ENCODE measurements at regions not wholly inside any gene's neighbourhood (a gene's known extent, or its start where the extent isn't known, plus 50 kb on each side); places are given as distances from the start of the nearest gene placed in this dataset.

- no peak for DNase-seq
Measured at GRCh38 chr6:56862415-56863175, 92.3 kb upstream of the BEND6 start.

DNA sequence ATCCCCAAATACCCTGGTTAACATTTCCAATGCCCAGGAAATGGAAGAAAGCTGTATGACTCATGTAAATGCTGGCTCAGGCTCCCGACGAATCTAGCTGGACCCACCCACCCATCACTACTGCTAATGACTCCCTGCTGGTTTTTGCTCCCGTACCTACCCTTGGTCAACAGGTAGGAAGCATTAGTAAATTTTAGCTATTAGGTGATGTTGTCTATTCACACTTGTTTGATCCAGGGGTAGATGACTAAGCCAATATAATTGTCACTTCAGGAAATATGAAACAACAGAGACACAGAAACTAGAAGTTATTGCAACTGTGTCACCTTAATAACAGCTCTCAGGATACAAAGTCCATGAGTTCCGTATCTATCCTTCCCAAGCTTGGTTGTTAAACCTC, 94.4 kb upstream of the BEND6 start:
- no peak for DNase-seq

DNA sequence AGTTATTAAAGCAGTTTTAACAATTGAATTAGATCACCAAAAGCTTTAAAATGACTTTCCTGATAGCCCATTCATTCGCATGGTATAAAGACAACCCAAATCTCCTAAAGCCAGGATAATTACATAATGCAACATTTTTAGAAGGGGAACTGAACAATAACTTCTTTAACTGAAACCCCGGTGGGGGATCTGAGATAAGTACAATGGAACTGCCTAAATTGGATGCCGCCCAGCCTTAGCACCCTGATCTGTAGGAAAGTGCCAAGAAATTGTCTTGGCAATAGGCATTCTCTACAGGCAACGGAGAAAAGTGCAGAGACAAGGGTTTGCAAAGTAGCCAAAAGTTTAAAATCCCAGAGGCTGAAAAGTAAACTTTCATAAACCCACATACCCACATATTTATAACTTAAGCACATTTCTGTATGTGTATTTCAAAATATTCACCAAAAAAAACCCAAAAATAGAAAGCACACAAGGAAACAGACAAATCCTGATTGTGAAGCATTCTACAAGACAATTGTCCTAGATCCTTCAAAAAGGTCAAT, 98.8 kb upstream of the BEND6 start:
- DNase-seq = no peak

- no peak for DNase-seq
Measured at GRCh38 chr6:56854086-56854485, 100.8 kb upstream of the BEND6 start.

- DNase-seq = no peak
Measured at GRCh38 chr6:56853541-56853940, 101.4 kb upstream of the BEND6 start.

DNA sequence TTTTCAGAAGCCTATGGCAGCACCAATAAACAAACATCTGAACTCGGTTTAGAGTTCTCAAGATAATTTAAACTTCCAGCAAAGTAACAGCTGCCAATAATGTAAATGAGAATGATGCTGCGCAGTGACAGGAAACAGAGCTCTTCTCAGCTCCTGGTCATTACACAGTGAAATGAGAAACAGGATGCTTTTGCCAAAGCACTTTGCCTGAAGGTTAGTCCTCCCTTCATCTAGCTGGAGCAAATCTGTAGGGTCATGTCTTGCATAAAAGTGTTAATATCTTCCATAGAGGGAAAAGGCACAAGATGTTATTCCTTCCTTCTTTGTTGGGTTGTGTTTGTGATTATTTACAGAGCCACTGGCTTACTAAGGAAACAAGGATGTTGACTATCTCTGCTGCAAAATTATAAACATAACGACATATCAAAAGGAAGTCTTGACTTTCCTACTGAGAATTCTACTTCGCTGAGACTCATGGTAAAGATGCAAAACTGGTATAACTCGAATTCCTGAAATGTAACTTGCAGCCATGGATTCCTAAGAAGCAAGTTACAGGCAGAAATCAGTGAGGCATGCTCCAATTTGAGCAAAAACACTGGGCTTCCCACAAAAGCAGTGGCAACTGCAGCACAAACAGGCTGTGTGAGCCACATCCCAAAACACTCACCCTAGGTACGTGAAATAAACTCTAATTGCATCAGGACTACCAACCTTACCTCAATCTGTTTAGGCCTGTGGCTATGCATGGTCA, 102.5 kb upstream of the BEND6 start:
- DNase-seq = no peak

GRCh38 chr6:56851541-56852259, 103.2 kb upstream of the BEND6 start:
- peak; percentile 56 for DNase-seq

GRCh38 chr6:56851074-56851473, 103.8 kb upstream of the BEND6 start:
- peak; percentile 34 for DNase-seq

GRCh38 chr6:56850626-56851025, 104.3 kb upstream of the BEND6 start:
- no peak for DNase-seq

DNA sequence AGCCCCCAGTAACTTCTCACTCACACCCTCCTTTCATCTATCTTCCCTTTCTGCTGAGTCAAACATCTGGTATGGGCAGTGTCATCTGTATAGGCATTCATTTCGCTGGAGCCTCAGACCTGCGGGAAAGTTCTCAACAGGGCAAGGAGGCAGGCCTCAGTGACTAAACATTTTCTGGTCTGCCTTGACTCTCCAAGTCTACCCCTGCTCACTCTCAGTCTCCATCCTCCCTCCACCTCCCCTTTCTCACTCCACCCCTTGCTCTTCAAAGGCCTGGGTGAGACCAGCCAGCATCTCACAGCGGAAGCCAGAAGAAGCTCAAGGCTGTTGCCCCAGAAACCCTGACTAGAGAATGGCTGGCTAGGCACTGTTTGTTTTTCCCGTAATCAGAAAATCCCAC, 105.0 kb upstream of the BEND6 start:
- no peak for DNase-seq

GRCh38 chr6:56848105-56848504, 106.8 kb upstream of the BEND6 start:
- DNase-seq = no peak

DNA sequence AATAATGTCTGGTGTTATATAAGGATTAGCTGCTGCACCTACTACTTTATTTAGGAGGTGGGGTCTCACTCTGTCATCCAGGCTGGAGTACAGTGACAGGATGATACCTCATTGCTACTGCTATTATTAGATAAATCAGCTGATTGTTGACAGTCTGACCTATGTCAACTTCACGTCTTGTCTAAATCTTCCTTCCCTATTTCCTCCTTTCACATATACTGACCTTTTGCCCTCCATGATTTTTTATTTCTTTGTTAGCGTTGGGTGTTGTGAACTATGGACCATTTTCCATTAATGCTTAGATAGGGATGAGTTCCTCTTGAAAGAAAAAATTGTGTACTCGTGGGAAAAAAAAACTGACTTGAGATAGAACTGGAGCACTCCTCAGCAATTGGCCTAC, 109.9 kb upstream of the BEND6 start:
- no peak for DNase-seq

GRCh38 chr6:56843476-56844349, 111.2 kb upstream of the BEND6 start:
- DNase-seq = peak; percentile 79

DNA sequence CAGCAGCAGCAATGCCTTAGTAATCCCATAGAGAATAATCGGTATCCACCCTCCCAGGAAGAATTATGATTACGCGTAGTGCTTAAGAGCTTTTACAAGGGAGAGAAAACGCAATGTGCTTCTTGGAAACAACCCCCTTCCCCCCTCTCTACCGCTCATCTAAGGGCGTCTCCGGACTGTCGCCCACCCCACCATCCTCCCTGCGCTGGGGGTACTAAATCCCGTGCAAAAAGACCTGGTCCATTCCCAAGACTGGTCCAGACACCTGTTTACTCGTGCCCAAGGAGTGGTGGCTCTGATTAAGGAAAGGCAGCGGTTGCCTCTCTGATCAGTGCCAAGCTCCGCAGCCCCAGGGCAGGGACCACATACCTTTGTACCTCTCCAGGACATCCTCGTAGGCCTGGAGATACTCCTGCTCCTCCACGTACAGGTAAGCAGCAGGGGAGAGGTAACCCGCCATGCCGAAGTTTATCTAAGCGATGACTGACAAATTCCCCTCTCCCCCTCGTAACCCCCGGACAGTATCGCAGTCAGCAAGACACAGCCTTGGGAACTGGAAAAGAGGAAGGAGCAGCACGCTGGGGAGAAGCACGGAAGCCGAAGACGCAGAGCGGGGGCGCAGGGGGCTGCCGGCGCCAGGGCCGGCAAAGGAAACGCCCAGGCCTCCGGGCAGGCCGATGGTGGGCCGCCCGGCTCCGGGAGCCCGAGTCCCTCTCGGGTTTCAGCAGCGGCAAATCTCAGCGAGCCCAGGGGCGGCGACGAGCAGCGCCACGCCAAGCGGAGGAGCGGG, 112.0 kb upstream of the BEND6 start:
- DNase-seq = no peak

DNA sequence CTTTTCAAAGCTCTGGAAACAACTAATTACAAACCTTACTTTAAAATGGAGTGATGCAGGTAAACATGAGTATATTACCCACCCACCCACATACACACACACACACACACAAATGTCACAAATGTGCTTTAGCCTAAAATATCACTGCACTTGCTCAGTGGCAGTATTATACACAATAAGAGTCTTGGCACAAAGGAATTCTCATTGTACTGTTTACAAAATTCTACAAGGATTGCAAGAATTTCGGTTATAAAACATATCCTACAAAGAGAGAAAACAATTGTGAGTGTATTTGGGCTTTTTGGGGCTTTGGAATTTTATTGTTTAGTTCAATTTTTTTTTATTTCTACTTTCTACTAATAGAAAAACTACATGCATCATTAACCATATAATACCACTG, 113.2 kb upstream of the BEND6 start:
- DNase-seq = no peak

GRCh38 chr6:56841381-56841749, 113.5 kb upstream of the BEND6 start:
- no peak for DNase-seq

GRCh38 chr6:56840467-56841380, 114.2 kb upstream of the BEND6 start:
- no peak for DNase-seq

DNA sequence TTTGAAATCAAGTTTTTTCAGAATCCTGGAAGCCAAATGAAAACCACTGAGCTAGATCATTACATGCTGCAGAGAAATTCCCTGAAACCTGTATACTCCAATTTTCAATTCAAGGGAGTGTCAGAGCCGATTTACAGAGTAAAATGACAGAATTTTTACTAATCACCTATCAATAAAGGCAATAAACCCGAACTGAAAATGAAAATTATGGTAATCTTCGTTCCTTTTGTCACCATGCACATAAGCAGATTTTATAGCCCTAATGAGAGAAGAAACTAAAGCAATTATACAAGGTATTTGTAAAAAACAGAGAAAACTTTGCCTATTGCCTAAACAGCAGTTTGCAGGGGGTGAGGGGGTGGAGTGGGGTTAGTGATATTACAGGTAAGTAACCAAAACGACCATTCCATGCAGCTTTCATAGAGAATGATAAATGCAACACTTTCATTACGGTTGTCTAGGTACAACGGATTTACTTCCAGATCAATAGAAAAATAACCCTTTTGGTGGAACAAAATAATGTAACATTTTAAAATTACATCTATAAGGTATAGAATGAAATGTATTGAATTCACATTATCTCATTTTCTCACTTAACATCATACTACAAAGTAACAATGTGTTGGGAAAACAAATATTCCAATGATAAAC, 115.2 kb upstream of the BEND6 start:
- no peak for DNase-seq

GRCh38 chr6:56838965-56839364, 115.9 kb upstream of the BEND6 start:
- DNase-seq = no peak

DNA sequence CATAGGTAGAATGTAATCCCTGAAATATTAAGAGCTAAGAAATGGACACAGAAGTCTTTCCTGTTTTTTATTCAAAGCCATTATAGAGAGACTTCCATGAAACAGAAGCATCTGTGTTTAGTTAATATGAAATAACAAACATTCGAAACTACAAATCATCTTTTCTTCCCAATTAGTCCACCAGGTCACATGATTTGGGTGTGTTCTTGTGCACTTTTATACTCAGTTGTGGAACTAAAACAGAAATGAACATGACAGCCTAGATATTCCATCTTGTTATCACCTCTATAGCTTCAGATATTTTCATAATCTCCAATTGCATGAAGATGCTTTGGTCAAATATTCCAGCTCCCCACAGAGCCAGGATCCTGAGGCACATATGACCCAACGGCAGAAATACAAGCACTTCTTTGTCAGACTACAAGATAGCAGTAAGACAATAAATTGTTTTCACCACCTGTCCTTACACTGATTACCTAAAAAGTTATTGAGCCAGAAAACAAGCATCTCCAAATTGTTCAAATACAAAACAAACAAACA, 116.8 kb upstream of the BEND6 start:
- DNase-seq = no peak

Measured in T1000 (cell line).